OCI-LY7 (cell line): ENCODE measurements at regions not wholly inside any gene's neighbourhood (a gene's known extent, or its start where the extent isn't known, plus 50 kb on each side); places are given as distances from the start of the nearest gene placed in this dataset.

ENCODE experiments used
- EZH2phosphoT487 ChIP-seq: fragments of 200-600 bp; sonication (generic); IDR thresholded peaks from 2 replicates; pipeline ENCODE4 v1.6.1; 2018; ENCODE audit warnings: low read depth, borderline replicate concordance, mild to moderate bottlenecking, mixed run types, antibody characterized with exemption, low read length, moderate library complexity, mixed read lengths
- TF ChIP-seq, protein P1 (sequence below): fragments of 200-600 bp; sonication (generic); conservative IDR thresholded peaks from 2 replicates; pipeline ENCODE4 v1.5.1; 2014; ENCODE audit warnings: mild to moderate bottlenecking, antibody characterized with exemption, low read length, moderate library complexity, mixed read lengths

- TF ChIP-seq EZH2phosphoT487 = no peak
- TF ChIP-seq, protein P1, sequence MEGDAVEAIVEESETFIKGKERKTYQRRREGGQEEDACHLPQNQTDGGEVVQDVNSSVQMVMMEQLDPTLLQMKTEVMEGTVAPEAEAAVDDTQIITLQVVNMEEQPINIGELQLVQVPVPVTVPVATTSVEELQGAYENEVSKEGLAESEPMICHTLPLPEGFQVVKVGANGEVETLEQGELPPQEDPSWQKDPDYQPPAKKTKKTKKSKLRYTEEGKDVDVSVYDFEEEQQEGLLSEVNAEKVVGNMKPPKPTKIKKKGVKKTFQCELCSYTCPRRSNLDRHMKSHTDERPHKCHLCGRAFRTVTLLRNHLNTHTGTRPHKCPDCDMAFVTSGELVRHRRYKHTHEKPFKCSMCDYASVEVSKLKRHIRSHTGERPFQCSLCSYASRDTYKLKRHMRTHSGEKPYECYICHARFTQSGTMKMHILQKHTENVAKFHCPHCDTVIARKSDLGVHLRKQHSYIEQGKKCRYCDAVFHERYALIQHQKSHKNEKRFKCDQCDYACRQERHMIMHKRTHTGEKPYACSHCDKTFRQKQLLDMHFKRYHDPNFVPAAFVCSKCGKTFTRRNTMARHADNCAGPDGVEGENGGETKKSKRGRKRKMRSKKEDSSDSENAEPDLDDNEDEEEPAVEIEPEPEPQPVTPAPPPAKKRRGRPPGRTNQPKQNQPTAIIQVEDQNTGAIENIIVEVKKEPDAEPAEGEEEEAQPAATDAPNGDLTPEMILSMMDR = no peak
These were observed 194.7 kb upstream of the MPHOSPH6 start for GRCh38 chr16:82364690-82365089.
